ENCODE measurements at regions not wholly inside any gene's neighbourhood (a gene's known extent, or its start where the extent isn't known, plus 50 kb on each side); places are given as distances from the start of the nearest gene placed in this dataset.
"Not testable (repeated sequence)": the region's sequence is repeated elsewhere in the genome, so short reads cannot be mapped to it uniquely, and the experiment has no call there.

GRCh38 chr6:71642120-71642519 is 244.2 kb upstream of the RIMS1 start:
- DNase-seq: no peak

GRCh38 chr6:71642793-71643192 is 243.6 kb upstream of the RIMS1 start:
- DNase-seq: no peak

- no peak for DNase-seq
Measured at GRCh38 chr6:71645299-71645698, 241.1 kb upstream of the RIMS1 start.

GRCh38 chr6:71649915-71650314 is 236.4 kb upstream of the RIMS1 start:
- DNase-seq: no peak

GRCh38 chr6:71651636-71652035 is 234.7 kb upstream of the RIMS1 start:
- DNase-seq: no peak

GRCh38 chr6:71656121-71656520 is 230.2 kb upstream of the RIMS1 start:
- DNase-seq: no peak

- no peak for DNase-seq
Measured at GRCh38 chr6:71665931-71666330, 220.4 kb upstream of the RIMS1 start.

- no peak for DNase-seq
Measured at GRCh38 chr6:71672876-71673275, 213.5 kb upstream of the RIMS1 start.

GRCh38 chr6:71675386-71675785 is 211.0 kb upstream of the RIMS1 start:
- DNase-seq: no peak

GRCh38 chr6:71676298-71676697 is 210.1 kb upstream of the RIMS1 start:
- no peak for DNase-seq

- DNase-seq: no peak
Measured at GRCh38 chr6:71678091-71678490, 208.3 kb upstream of the RIMS1 start.

- DNase-seq: no peak
Measured at GRCh38 chr6:71681234-71681867, 205.0 kb upstream of the RIMS1 start.

- DNase-seq: not testable (repeated sequence)
Measured at GRCh38 chr6:71686021-71686677, 200.2 kb upstream of the RIMS1 start.

GRCh38 chr6:71698702-71699101 is 187.6 kb upstream of the RIMS1 start:
- DNase-seq: no peak

- DNase-seq: no peak
Measured at GRCh38 chr6:71706523-71706922, 179.8 kb upstream of the RIMS1 start.

GRCh38 chr6:71707059-71707458 is 179.3 kb upstream of the RIMS1 start:
- no peak for DNase-seq

- DNase-seq: no peak
Measured at GRCh38 chr6:71720705-71721104, 165.6 kb upstream of the RIMS1 start.

GRCh38 chr6:71721642-71722041 is 164.7 kb upstream of the RIMS1 start:
- no peak for DNase-seq

GRCh38 chr6:71722736-71723135 is 163.6 kb upstream of the RIMS1 start:
- DNase-seq: no peak

- DNase-seq: no peak
Measured at GRCh38 chr6:71724456-71725125, 161.8 kb upstream of the RIMS1 start.

- DNase-seq: no peak
Measured at GRCh38 chr6:71725126-71725470, 161.3 kb upstream of the RIMS1 start.

- DNase-seq: no peak
Measured at GRCh38 chr6:71726121-71726520, 160.2 kb upstream of the RIMS1 start.

- DNase-seq: no peak
Measured at GRCh38 chr6:71727632-71728294, 158.6 kb upstream of the RIMS1 start.

GRCh38 chr6:71730284-71730683 is 156.1 kb upstream of the RIMS1 start:
- DNase-seq: no peak
